Kidney epithelial cell (primary cell): ENCODE measurements at regions not wholly inside any gene's neighbourhood (a gene's known extent, or its start where the extent isn't known, plus 50 kb on each side); places are given as distances from the start of the nearest gene placed in this dataset.
"Not testable (repeated sequence)": the region's sequence is repeated elsewhere in the genome, so short reads cannot be mapped to it uniquely, and the experiment has no call there.

Source experiments
- DNase-seq: peaks from one replicate; pipeline ENCODE4 v3.0.0-alpha.2; 2010; ENCODE audit warnings: low read depth
- H3K27me3 ChIP-seq: 2 replicates; pipeline ENCODE4 v1.6.0; 2011; ENCODE audit warnings: low read length; ENCODE audit not compliant: control insufficient read depth, insufficient read depth
- H3K36me3 ChIP-seq: 2 replicates; pipeline ENCODE4 v1.5.1; 2011; ENCODE audit warnings: low read length; ENCODE audit not compliant: control insufficient read depth, insufficient read depth
- H3K4me3 ChIP-seq: 2 replicates; pipeline ENCODE4 v1.5.1; 2011; ENCODE audit warnings: low read depth, mild to moderate bottlenecking, control low read depth, low read length
- CTCF ChIP-seq: IDR thresholded peaks from 2 replicates; pipeline ENCODE4 v1.5.1; 2011; ENCODE audit warnings: mild to moderate bottlenecking, moderate library complexity, low read length, control low read depth, inconsistent platforms; ENCODE audit not compliant: insufficient read depth, poor library complexity, severe bottlenecking

- no peak for TF ChIP-seq CTCF
- DNase-seq = no peak
- Histone ChIP-seq H3K4me3 (no peak overlapping the region), H3K27me3 (no peaks in the 10 kb centered on the region), H3K36me3 (no peaks in the 10 kb centered on the region)
Measured at GRCh38 chr13:63460462-63461090, 2044.9 kb upstream of the PCDH20 start.

GRCh38 chr13:63457186-63457585 is 2041.5 kb upstream of the PCDH20 start:
- DNase-seq = no peak
- Histone ChIP-seq H3K4me3 (no peak overlapping the region), H3K27me3 (no peaks in the 10 kb centered on the region), H3K36me3 (no peaks in the 10 kb centered on the region)
- no peak for TF ChIP-seq CTCF

GRCh38 chr13:63455938-63456337 is 2040.3 kb upstream of the PCDH20 start:
- peak; percentile 13 for TF ChIP-seq CTCF
- Histone ChIP-seq H3K27me3 (no peaks in the 10 kb centered on the region), H3K4me3 (no peak overlapping the region), H3K36me3 (no peaks in the 10 kb centered on the region)
- no peak for DNase-seq

GRCh38 chr13:63449550-63449949 is 2033.9 kb upstream of the PCDH20 start:
- DNase-seq = no peak
- H3K36me3 ChIP-seq = no peaks in the 10 kb centered on the region
- no peaks in the 10 kb centered on the region for H3K27me3 ChIP-seq
- TF ChIP-seq CTCF = no peak
- no peak overlapping the region for H3K4me3 ChIP-seq

- Histone ChIP-seq H3K4me3 (no peak overlapping the region), H3K27me3 (no peaks in the 10 kb centered on the region), H3K36me3 (no peaks in the 10 kb centered on the region)
- no peak for DNase-seq
- TF ChIP-seq CTCF = no peak
Measured at GRCh38 chr13:63448692-63449091, 2033.0 kb upstream of the PCDH20 start.

- H3K27me3 ChIP-seq = no peaks in the 10 kb centered on the region
- no peak for DNase-seq
- no peaks in the 10 kb centered on the region for H3K36me3 ChIP-seq
- no peak for TF ChIP-seq CTCF
- no peak overlapping the region for H3K4me3 ChIP-seq
Measured at GRCh38 chr13:63446329-63446728, 2030.7 kb upstream of the PCDH20 start.

GRCh38 chr13:63444225-63444624 is 2028.6 kb upstream of the PCDH20 start:
- not testable (repeated sequence) for DNase-seq, H3K27me3 ChIP-seq, H3K4me3 ChIP-seq, H3K36me3 ChIP-seq
